ENCODE measurements at regions not wholly inside any gene's neighbourhood (a gene's known extent, or its start where the extent isn't known, plus 50 kb on each side); places are given as distances from the start of the nearest gene placed in this dataset.

DNA sequence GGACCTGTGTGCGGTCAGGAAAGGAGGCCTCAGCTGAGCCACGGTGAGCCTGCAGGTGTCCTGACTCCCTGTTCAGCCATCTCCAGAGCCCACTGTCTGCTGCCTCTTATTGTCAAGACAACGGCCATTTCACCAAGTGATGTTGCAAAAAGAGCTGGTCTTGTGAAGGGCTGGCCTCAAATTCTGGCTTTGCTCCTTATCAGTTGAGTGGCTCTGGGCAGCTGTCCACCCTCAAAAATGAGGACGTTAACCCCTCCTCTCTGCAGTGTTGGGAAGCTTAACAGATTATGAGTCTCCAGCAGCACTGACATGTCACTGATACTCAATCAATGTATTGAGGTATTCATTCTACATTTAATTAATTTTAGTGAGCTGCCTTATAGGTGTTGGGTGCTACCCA lies 171.1 kb upstream of the TOX3 start:
- no peaks in the 10 kb centered on the region for H4K20me1 ChIP-seq (replicated peaks; ENCODE audit: control insufficient read depth, insufficient read depth, low read length)
- in situ Hi-C loops (cut with MboI) = no loop called here
- H3K4me3 ChIP-seq = no peak overlapping the region
- TF ChIP-seq ZNF3 (CRISPR knock-in tag; IDR thresholded peaks at IDR 0.05) = no peak
- no peak for TF ChIP-seq CBX5 (IDR thresholded peaks at IDR 0.05; ENCODE audit: borderline replicate concordance, low read depth)
- TF ChIP-seq CCNT2 (IDR thresholded peaks at IDR 0.05; ENCODE audit: borderline replicate concordance, extremely low read depth, insufficient read length, low read depth, low read length) = no peak
- TF ChIP-seq IRF2 (CRISPR knock-in tag; IDR thresholded peaks at IDR 0.05) = no peak
- no peak for TF ChIP-seq SIRT6 (IDR thresholded peaks at IDR 0.05; ENCODE audit: low read depth, low read length)
- TF ChIP-seq, protein P1, sequence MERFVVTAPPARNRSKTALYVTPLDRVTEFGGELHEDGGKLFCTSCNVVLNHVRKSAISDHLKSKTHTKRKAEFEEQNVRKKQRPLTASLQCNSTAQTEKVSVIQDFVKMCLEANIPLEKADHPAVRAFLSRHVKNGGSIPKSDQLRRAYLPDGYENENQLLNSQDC (CRISPR knock-in tag; IDR thresholded peaks at IDR 0.05) = no peak
- no peak for TF ChIP-seq KLF1 (tag; IDR thresholded peaks at IDR 0.05)
- no peak for TF ChIP-seq ZC3H11A (IDR thresholded peaks at IDR 0.05; ENCODE audit: low read depth, low read length)
- TF ChIP-seq, protein P2, sequence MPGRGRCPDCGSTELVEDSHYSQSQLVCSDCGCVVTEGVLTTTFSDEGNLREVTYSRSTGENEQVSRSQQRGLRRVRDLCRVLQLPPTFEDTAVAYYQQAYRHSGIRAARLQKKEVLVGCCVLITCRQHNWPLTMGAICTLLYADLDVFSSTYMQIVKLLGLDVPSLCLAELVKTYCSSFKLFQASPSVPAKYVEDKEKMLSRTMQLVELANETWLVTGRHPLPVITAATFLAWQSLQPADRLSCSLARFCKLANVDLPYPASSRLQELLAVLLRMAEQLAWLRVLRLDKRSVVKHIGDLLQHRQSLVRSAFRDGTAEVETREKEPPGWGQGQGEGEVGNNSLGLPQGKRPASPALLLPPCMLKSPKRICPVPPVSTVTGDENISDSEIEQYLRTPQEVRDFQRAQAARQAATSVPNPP (IDR thresholded peaks at IDR 0.05; ENCODE audit: borderline replicate concordance, insufficient read depth, insufficient read length) = no peak
- no peak for TF ChIP-seq ZFP1 (CRISPR knock-in tag; IDR thresholded peaks at IDR 0.05)
- TF ChIP-seq, protein P3, sequence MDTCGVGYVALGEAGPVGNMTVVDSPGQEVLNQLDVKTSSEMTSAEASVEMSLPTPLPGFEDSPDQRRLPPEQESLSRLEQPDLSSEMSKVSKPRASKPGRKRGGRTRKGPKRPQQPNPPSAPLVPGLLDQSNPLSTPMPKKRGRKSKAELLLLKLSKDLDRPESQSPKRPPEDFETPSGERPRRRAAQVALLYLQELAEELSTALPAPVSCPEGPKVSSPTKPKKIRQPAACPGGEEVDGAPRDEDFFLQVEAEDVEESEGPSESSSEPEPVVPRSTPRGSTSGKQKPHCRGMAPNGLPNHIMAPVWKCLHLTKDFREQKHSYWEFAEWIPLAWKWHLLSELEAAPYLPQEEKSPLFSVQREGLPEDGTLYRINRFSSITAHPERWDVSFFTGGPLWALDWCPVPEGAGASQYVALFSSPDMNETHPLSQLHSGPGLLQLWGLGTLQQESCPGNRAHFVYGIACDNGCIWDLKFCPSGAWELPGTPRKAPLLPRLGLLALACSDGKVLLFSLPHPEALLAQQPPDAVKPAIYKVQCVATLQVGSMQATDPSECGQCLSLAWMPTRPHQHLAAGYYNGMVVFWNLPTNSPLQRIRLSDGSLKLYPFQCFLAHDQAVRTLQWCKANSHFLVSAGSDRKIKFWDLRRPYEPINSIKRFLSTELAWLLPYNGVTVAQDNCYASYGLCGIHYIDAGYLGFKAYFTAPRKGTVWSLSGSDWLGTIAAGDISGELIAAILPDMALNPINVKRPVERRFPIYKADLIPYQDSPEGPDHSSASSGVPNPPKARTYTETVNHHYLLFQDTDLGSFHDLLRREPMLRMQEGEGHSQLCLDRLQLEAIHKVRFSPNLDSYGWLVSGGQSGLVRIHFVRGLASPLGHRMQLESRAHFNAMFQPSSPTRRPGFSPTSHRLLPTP (IDR thresholded peaks at IDR 0.05; ENCODE audit: borderline replicate concordance, extremely low read depth, insufficient read length) = no peak
- no peak for TF ChIP-seq DPF2 (IDR thresholded peaks at IDR 0.05)
- TF ChIP-seq, protein P4, sequence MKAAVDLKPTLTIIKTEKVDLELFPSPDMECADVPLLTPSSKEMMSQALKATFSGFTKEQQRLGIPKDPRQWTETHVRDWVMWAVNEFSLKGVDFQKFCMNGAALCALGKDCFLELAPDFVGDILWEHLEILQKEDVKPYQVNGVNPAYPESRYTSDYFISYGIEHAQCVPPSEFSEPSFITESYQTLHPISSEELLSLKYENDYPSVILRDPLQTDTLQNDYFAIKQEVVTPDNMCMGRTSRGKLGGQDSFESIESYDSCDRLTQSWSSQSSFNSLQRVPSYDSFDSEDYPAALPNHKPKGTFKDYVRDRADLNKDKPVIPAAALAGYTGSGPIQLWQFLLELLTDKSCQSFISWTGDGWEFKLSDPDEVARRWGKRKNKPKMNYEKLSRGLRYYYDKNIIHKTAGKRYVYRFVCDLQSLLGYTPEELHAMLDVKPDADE (conservative IDR thresholded peaks at IDR 0.05; ENCODE audit: control insufficient read depth, low read depth, low read length) = no peak
- 0% methylated on average over 4 of the region's 4 CpGs for WGBS (ENCODE audit: insufficient coverage, low coverage, missing lambda C conversion rate)
- ATAC-seq = no peak
- H3K79me2 ChIP-seq (ENCODE audit: control insufficient read depth, insufficient read depth, low read length) = no peaks in the 10 kb centered on the region
- intact Hi-C loops (cut with micrococcal nuclease) = no loop called here
- DNase-seq (ENCODE audit: extremely low read depth in 1 of 4, low spot score in 3 of 4) = no peak
- no peak overlapping the region for H2AFZ ChIP-seq (ENCODE audit: low read depth, low read length)
- POLR2A ChIA-PET = interaction anchor here (0.7 to 0.8 kb wide), 3 partner anchors 14 to 189 kb away, joined by 3 to 4 read pairs (median 4); no protein-coding TSS in a partner anchor
- CTCF ChIA-PET (ENCODE audit: low intra/inter-chr PET ratio) = no interaction called here
- H3K27ac ChIP-seq (ENCODE audit: extremely low read depth, low read depth, low read length) = no peak overlapping the region
- FAIRE-seq = no peak
- no peaks in the 10 kb centered on the region for H3K4me1 ChIP-seq (replicated peaks in 1 of 2; ENCODE audit: control insufficient read depth in 2 of 2, insufficient read depth in 2 of 2, low read length in 2 of 2)
- no peaks in the 10 kb centered on the region for H3K9me3 ChIP-seq (replicated peaks; ENCODE audit: control insufficient read depth, insufficient read depth, low read depth, low read length)
- H3K9ac ChIP-seq (ENCODE audit: insufficient read depth in 1 of 2, low read depth in 2 of 2, low read length in 2 of 2) = no peak overlapping the region
- no TSS peak for BruUV-seq (replicated peaks)
- no peak overlapping the region for H3K4me2 ChIP-seq (ENCODE audit: insufficient read depth, low read length)
- no peaks in the 10 kb centered on the region for H3K27me3 ChIP-seq (ENCODE audit: control insufficient read depth in 2 of 2, insufficient read depth in 2 of 2, low read length in 2 of 2)
- H3K36me3 ChIP-seq (ENCODE audit: control insufficient read depth, insufficient read depth, low read length) = no peaks in the 10 kb centered on the region
- no peaks in the 10 kb centered on the region for H3K9me1 ChIP-seq (ENCODE audit: control insufficient read depth, insufficient read depth, low read length)
